ENCODE measurements at regions not wholly inside any gene's neighbourhood (a gene's known extent, or its start where the extent isn't known, plus 50 kb on each side); places are given as distances from the start of the nearest gene placed in this dataset.

DNA sequence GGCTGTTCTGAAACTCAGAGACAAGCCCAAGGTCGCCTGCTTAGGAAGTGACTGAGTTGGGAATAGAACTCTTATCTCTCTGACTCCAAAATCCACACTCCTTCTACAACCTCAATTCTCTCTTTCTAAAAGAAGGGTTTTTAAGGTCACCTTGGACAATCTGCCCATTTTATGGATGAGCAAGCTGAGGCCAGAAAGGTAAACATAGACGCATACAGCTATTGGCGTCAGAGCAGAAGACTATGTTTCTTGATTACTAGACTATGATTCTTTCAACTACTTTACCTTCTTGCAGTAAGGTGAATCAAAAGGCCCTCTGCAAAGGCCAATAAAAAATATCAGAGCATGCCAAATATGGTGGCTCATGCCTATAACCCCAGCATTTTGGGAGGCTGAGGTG lies 276.6 kb downstream of the CLIC5 start:
- Histone ChIP-seq H3K9me3 (ENCODE audit: insufficient read depth, low read depth) (no peaks in the 10 kb centered on the region), H4K20me1 (ENCODE audit: insufficient read depth) (no peaks in the 10 kb centered on the region), H3K27me3 (ENCODE audit: insufficient read depth, low read depth) (no peaks in the 10 kb centered on the region), H3K36me3 (ENCODE audit: low read depth) (no peaks in the 10 kb centered on the region), H3F3A (ENCODE audit: insufficient read depth, low read depth) (no peaks in the 10 kb centered on the region), H3K4me2 (no peak overlapping the region), H3K4me1 (replicated peaks; ENCODE audit: insufficient read depth) (no peaks in the 10 kb centered on the region), H3K27ac (no peak overlapping the region), H3K4me3 (no peak overlapping the region), H3K79me2 (ENCODE audit: low read depth) (no peaks in the 10 kb centered on the region), H2AFZ (no peak overlapping the region), H3K9me2 (ENCODE audit: insufficient read depth) (no peaks in the 10 kb centered on the region; the same call in 1 of the 2 replicates)
- ChIA-PET POLR2A (ENCODE audit: unreplicated experiment) (no interaction called here), CTCF (no interaction called here)
- DNase-seq, result no peak
- TF ChIP-seq, protein P1, sequence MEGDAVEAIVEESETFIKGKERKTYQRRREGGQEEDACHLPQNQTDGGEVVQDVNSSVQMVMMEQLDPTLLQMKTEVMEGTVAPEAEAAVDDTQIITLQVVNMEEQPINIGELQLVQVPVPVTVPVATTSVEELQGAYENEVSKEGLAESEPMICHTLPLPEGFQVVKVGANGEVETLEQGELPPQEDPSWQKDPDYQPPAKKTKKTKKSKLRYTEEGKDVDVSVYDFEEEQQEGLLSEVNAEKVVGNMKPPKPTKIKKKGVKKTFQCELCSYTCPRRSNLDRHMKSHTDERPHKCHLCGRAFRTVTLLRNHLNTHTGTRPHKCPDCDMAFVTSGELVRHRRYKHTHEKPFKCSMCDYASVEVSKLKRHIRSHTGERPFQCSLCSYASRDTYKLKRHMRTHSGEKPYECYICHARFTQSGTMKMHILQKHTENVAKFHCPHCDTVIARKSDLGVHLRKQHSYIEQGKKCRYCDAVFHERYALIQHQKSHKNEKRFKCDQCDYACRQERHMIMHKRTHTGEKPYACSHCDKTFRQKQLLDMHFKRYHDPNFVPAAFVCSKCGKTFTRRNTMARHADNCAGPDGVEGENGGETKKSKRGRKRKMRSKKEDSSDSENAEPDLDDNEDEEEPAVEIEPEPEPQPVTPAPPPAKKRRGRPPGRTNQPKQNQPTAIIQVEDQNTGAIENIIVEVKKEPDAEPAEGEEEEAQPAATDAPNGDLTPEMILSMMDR (conservative IDR thresholded peaks at IDR 0.05), result no peak
- TF ChIP-seq EZH2 (IDR thresholded peaks at IDR 0.05; ENCODE audit: low read depth), result no peak
- intact Hi-C loops (cut with micrococcal nuclease; ENCODE audit: unreplicated experiment), result no loop called here
- no TSS peak for BruUV-seq (replicated peaks)

- no peaks in the 10 kb centered on the region for H3K27me3 ChIP-seq (ENCODE audit: insufficient read depth, low read depth)
- no peak for DNase-seq
- H4K20me1 ChIP-seq (ENCODE audit: insufficient read depth), result no peaks in the 10 kb centered on the region
- no peaks in the 10 kb centered on the region for H3K79me2 ChIP-seq (ENCODE audit: low read depth)
- H3K36me3 ChIP-seq (ENCODE audit: low read depth), result no peaks in the 10 kb centered on the region
- H3K9me3 ChIP-seq (ENCODE audit: insufficient read depth, low read depth), result no peaks in the 10 kb centered on the region
- H3K27ac ChIP-seq, result no peak overlapping the region
- ChIA-PET POLR2A (ENCODE audit: unreplicated experiment) (no interaction called here), CTCF (no interaction called here)
- H3K4me1 ChIP-seq (replicated peaks; ENCODE audit: insufficient read depth), result no peaks in the 10 kb centered on the region
- H3K9me2 ChIP-seq (ENCODE audit: insufficient read depth), result no peaks in the 10 kb centered on the region; the same call in 1 of the 2 replicates
- H3K4me2 ChIP-seq, result no peak overlapping the region
- intact Hi-C loops (cut with micrococcal nuclease; ENCODE audit: unreplicated experiment), result no loop called here
- TF ChIP-seq EZH2 (IDR thresholded peaks at IDR 0.05; ENCODE audit: low read depth), result no peak
- TF ChIP-seq, protein P1 (conservative IDR thresholded peaks at IDR 0.05), result no peak
- no TSS peak for BruUV-seq (replicated peaks)
- no peaks in the 10 kb centered on the region for H3F3A ChIP-seq (ENCODE audit: insufficient read depth, low read depth)
- no peak overlapping the region for H2AFZ ChIP-seq
- no peak overlapping the region for H3K4me3 ChIP-seq
Measured at GRCh38 chr6:45738057-45738455, 277.6 kb downstream of the CLIC5 start.

GRCh38 chr6:45737331-45738056 lies 278.2 kb downstream of the CLIC5 start:
- Histone ChIP-seq H2AFZ (no peak overlapping the region), H3K36me3 (ENCODE audit: low read depth) (no peaks in the 10 kb centered on the region), H3K79me2 (ENCODE audit: low read depth) (no peaks in the 10 kb centered on the region), H3K4me2 (no peak overlapping the region), H3K4me3 (no peak overlapping the region), H3K9me2 (ENCODE audit: insufficient read depth) (no peaks in the 10 kb centered on the region; the same call in 1 of the 2 replicates), H3F3A (ENCODE audit: insufficient read depth, low read depth) (no peaks in the 10 kb centered on the region), H3K27me3 (ENCODE audit: insufficient read depth, low read depth) (no peaks in the 10 kb centered on the region), H3K27ac (no peak overlapping the region), H3K9me3 (ENCODE audit: insufficient read depth, low read depth) (no peaks in the 10 kb centered on the region), H3K4me1 (replicated peaks; ENCODE audit: insufficient read depth) (no peaks in the 10 kb centered on the region), H4K20me1 (ENCODE audit: insufficient read depth) (no peaks in the 10 kb centered on the region)
- CTCF ChIA-PET, result no interaction called here
- DNase-seq, result no peak
- intact Hi-C loops (cut with micrococcal nuclease; ENCODE audit: unreplicated experiment), result no loop called here
- no peak for TF ChIP-seq EZH2 (IDR thresholded peaks at IDR 0.05; ENCODE audit: low read depth)
- POLR2A ChIA-PET (ENCODE audit: unreplicated experiment), result no interaction called here
- BruUV-seq (replicated peaks), result no TSS peak

DNA sequence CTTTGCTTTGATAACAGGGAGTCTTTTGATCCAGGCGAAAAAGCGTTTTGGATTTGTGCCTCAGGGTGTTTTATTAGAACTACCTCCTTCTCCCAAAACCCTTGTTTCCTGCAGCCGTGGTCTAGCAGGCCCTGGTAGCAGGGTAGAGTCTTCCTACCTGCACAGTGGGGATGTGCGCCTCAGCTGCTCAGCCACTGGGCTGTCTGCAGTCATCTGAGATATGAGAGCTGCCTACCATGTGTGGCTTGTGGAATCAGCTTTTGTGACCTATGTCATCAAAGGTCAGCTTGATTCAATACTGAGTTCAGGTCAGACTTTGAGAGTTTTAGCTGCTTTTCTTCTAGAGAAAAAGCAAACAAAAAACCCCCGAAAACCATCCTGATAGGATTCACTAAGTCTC lies 279.5 kb downstream of the CLIC5 start:
- CTCF ChIA-PET, result no interaction called here
- H4K20me1 ChIP-seq (ENCODE audit: insufficient read depth), result no peaks in the 10 kb centered on the region
- no peaks in the 10 kb centered on the region for H3K27me3 ChIP-seq (ENCODE audit: insufficient read depth, low read depth)
- no peaks in the 10 kb centered on the region for H3F3A ChIP-seq (ENCODE audit: insufficient read depth, low read depth)
- no TSS peak for BruUV-seq (replicated peaks)
- no peaks in the 10 kb centered on the region for H3K36me3 ChIP-seq (ENCODE audit: low read depth)
- DNase-seq, result no peak
- intact Hi-C loops (cut with micrococcal nuclease; ENCODE audit: unreplicated experiment), result no loop called here
- POLR2A ChIA-PET (ENCODE audit: unreplicated experiment), result no interaction called here
- TF ChIP-seq, protein P1 (conservative IDR thresholded peaks at IDR 0.05), result no peak
- no peak for TF ChIP-seq EZH2 (IDR thresholded peaks at IDR 0.05; ENCODE audit: low read depth)
- no peak overlapping the region for H3K4me2 ChIP-seq
- no peak overlapping the region for H3K27ac ChIP-seq
- no peak overlapping the region for H2AFZ ChIP-seq
- no peaks in the 10 kb centered on the region for H3K79me2 ChIP-seq (ENCODE audit: low read depth)
- H3K9me2 ChIP-seq (ENCODE audit: insufficient read depth), result no peaks in the 10 kb centered on the region; the same call in 1 of the 2 replicates
- no peaks in the 10 kb centered on the region for H3K4me1 ChIP-seq (replicated peaks; ENCODE audit: insufficient read depth)
- H3K9me3 ChIP-seq (ENCODE audit: insufficient read depth, low read depth), result no peaks in the 10 kb centered on the region
- H3K4me3 ChIP-seq, result no peak overlapping the region

Measured in PC-9 (cell line).